ENCODE measurements at regions not wholly inside any gene's neighbourhood (a gene's known extent, or its start where the extent isn't known, plus 50 kb on each side); places are given as distances from the start of the nearest gene placed in this dataset.

GRCh38 chr5:30405821-30406220, 787.7 kb upstream of the CDH6 start:
- DNase-seq (ENCODE audit: low spot score in 2 of 2), result no peak
- Histone ChIP-seq H3K9me3 (no peaks in the 10 kb centered on the region), H3K27ac (no peak overlapping the region), H3K27me3 (no peaks in the 10 kb centered on the region), H3K36me3 (no peaks in the 10 kb centered on the region), H3K4me3 (no peak overlapping the region), H3K4me1 (no peaks in the 10 kb centered on the region)
- 75% methylated on average over 2 of the region's 2 CpGs for WGBS
- TF ChIP-seq POLR2A (IDR thresholded peaks at IDR 0.05), result no peak
- no peak for TF ChIP-seq POLR2AphosphoS5 (IDR thresholded peaks at IDR 0.05)
- no peak for TF ChIP-seq CTCF (IDR thresholded peaks at IDR 0.05)
- no peak for TF ChIP-seq EP300 (IDR thresholded peaks at IDR 0.05)

GRCh38 chr5:30401479-30402058, 791.9 kb upstream of the CDH6 start:
- 31% methylated on average over 3 of the region's 3 CpGs for WGBS
- H3K4me3 ChIP-seq, result no peak overlapping the region
- TF ChIP-seq EP300 (IDR thresholded peaks at IDR 0.05), result no peak
- no peak for TF ChIP-seq CTCF (IDR thresholded peaks at IDR 0.05)
- TF ChIP-seq POLR2AphosphoS5 (IDR thresholded peaks at IDR 0.05), result no peak
- no peak for TF ChIP-seq POLR2A (IDR thresholded peaks at IDR 0.05)
- no peaks in the 10 kb centered on the region for H3K4me1 ChIP-seq
- no peak for DNase-seq (ENCODE audit: low spot score in 2 of 2)
- H3K36me3 ChIP-seq, result no peaks in the 10 kb centered on the region
- H3K27me3 ChIP-seq, result no peaks in the 10 kb centered on the region
- no peak overlapping the region for H3K27ac ChIP-seq
- no peaks in the 10 kb centered on the region for H3K9me3 ChIP-seq

- Histone ChIP-seq H3K36me3 (no peaks in the 10 kb centered on the region), H3K4me1 (no peaks in the 10 kb centered on the region), H3K9me3 (no peaks in the 10 kb centered on the region), H3K4me3 (no peak overlapping the region), H3K27ac (no peak overlapping the region), H3K27me3 (no peaks in the 10 kb centered on the region)
- no peak for DNase-seq (ENCODE audit: low spot score in 2 of 2)
- TF ChIP-seq EP300 (IDR thresholded peaks at IDR 0.05) (no peak), CTCF (IDR thresholded peaks at IDR 0.05) (no peak), POLR2AphosphoS5 (IDR thresholded peaks at IDR 0.05) (no peak), POLR2A (IDR thresholded peaks at IDR 0.05) (no peak)
Measured at GRCh38 chr5:30398423-30398822, 795.1 kb upstream of the CDH6 start.

GRCh38 chr5:30392897-30393296, 800.6 kb upstream of the CDH6 start:
- H3K4me1 ChIP-seq, result no peaks in the 10 kb centered on the region
- H3K27ac ChIP-seq, result no peak overlapping the region
- H3K27me3 ChIP-seq, result no peaks in the 10 kb centered on the region
- 41% methylated on average over 5 of the region's 5 CpGs for WGBS
- TF ChIP-seq CTCF (IDR thresholded peaks at IDR 0.05), result no peak
- no peak for TF ChIP-seq POLR2AphosphoS5 (IDR thresholded peaks at IDR 0.05)
- TF ChIP-seq POLR2A (IDR thresholded peaks at IDR 0.05), result no peak
- TF ChIP-seq EP300 (IDR thresholded peaks at IDR 0.05), result no peak
- H3K4me3 ChIP-seq, result no peak overlapping the region
- H3K9me3 ChIP-seq, result no peaks in the 10 kb centered on the region
- DNase-seq (ENCODE audit: low spot score in 2 of 2), result no peak
- H3K36me3 ChIP-seq, result no peaks in the 10 kb centered on the region

GRCh38 chr5:30390095-30390494, 803.4 kb upstream of the CDH6 start:
- H3K4me1 ChIP-seq, result no peaks in the 10 kb centered on the region
- 28% methylated on average over 2 of the region's 2 CpGs for WGBS
- H3K9me3 ChIP-seq, result no peaks in the 10 kb centered on the region
- no peak overlapping the region for H3K27ac ChIP-seq
- TF ChIP-seq EP300 (IDR thresholded peaks at IDR 0.05), result no peak
- no peak for TF ChIP-seq CTCF (IDR thresholded peaks at IDR 0.05)
- no peak for TF ChIP-seq POLR2A (IDR thresholded peaks at IDR 0.05)
- TF ChIP-seq POLR2AphosphoS5 (IDR thresholded peaks at IDR 0.05), result no peak
- H3K36me3 ChIP-seq, result no peaks in the 10 kb centered on the region
- DNase-seq (ENCODE audit: low spot score in 2 of 2), result no peak
- no peak overlapping the region for H3K4me3 ChIP-seq
- no peaks in the 10 kb centered on the region for H3K27me3 ChIP-seq
